ENCODE measurements at regions not wholly inside any gene's neighbourhood (a gene's known extent, or its start where the extent isn't known, plus 50 kb on each side); places are given as distances from the start of the nearest gene placed in this dataset.
"Not testable (repeated sequence)": the region's sequence is repeated elsewhere in the genome, so short reads cannot be mapped to it uniquely, and the experiment has no call there.

GRCh38 chr3:98705212-98705611 lies 57.9 kb upstream of the ST3GAL6 start:
- no peak for TF ChIP-seq CTCF (IDR thresholded peaks at IDR 0.05)
- no peak for TF ChIP-seq SIN3A (IDR thresholded peaks at IDR 0.05; ENCODE audit: borderline replicate concordance, insufficient read depth, low read depth, low read length)
- TF ChIP-seq REST (IDR thresholded peaks at IDR 0.05; ENCODE audit: insufficient read depth in 1 of 2, low read depth in 2 of 2, low read length in 1 of 2), result no peak
- TF ChIP-seq TCF7L2 (IDR thresholded peaks at IDR 0.05; ENCODE audit: low read depth, low read length), result no peak
- Histone ChIP-seq H3K27ac (ENCODE audit: low read length) (no peak overlapping the region), H3K27me3 (ENCODE audit: control insufficient read depth, insufficient read depth, low read length) (peaks cover 5% of the 10 kb centered on the region; the same call in 1 of the 2 replicates), H3K36me3 (ENCODE audit: control insufficient read depth, insufficient read depth, low read length) (no peaks in the 10 kb centered on the region), H3K4me3 (ENCODE audit: low read depth in 2 of 2, low read length in 2 of 2) (no peak overlapping the region), H3K9me3 (ENCODE audit: control insufficient read depth, insufficient read depth, low read depth, low read length) (no peaks in the 10 kb centered on the region), H3K4me1 (ENCODE audit: control insufficient read depth, insufficient read depth, low read length) (no peaks in the 10 kb centered on the region)
- in situ Hi-C loops (cut with HindIII; ENCODE audit: low pct_unique_long_range_greater_than_20kb, low sequenced_read_pairs), result no loop called here
- CTCF ChIA-PET, result no interaction called here
- DNase-seq (ENCODE audit: low read depth, low spot score) (no peak), ATAC-seq (no peak)
- POLR2A ChIA-PET, result no interaction called here
- intact Hi-C loops (cut with micrococcal nuclease; ENCODE audit: unreplicated experiment), result no loop called here
- no TSS peak for BruUV-seq (replicated peaks)

- no peak for ATAC-seq
- intact Hi-C loops (cut with micrococcal nuclease; ENCODE audit: unreplicated experiment) (no loop called here), in situ Hi-C loops (cut with HindIII; ENCODE audit: low pct_unique_long_range_greater_than_20kb, low sequenced_read_pairs) (no loop called here)
- Histone ChIP-seq H3K27me3 (ENCODE audit: control insufficient read depth, insufficient read depth, low read length) (peaks cover 5% of the 10 kb centered on the region; the same call in 1 of the 2 replicates), H3K9me3 (ENCODE audit: control insufficient read depth, insufficient read depth, low read depth, low read length) (no peaks in the 10 kb centered on the region), H3K27ac (ENCODE audit: low read length) (no peak overlapping the region), H3K36me3 (ENCODE audit: control insufficient read depth, insufficient read depth, low read length) (no peaks in the 10 kb centered on the region), H3K4me3 (ENCODE audit: low read depth in 2 of 2, low read length in 2 of 2) (no peak overlapping the region), H3K4me1 (ENCODE audit: control insufficient read depth, insufficient read depth, low read length) (no peaks in the 10 kb centered on the region)
- DNase-seq (ENCODE audit: low read depth, low spot score), result no peak
- ChIA-PET CTCF (no interaction called here), POLR2A (no interaction called here)
- no TSS peak for BruUV-seq (replicated peaks)
- 0 out of 2 replicates have a peak, but pooled peaks have one; percentile 10 for TF ChIP-seq CTCF (IDR thresholded peaks at IDR 0.05)
- TF ChIP-seq POLR2AphosphoS5 (IDR thresholded peaks at IDR 0.05; ENCODE audit: low read depth, low read length), result no peak
Observed at GRCh38 chr3:98705694-98706093, 57.4 kb upstream of the ST3GAL6 start.

- BruUV-seq (replicated peaks); H3K4me3 ChIP-seq (ENCODE audit: low read depth in 2 of 2, low read length in 2 of 2); H3K27me3 ChIP-seq (ENCODE audit: control insufficient read depth, insufficient read depth, low read length); H3K9me3 ChIP-seq (ENCODE audit: control insufficient read depth, insufficient read depth, low read depth, low read length); ATAC-seq; CTCF ChIA-PET; H3K4me1 ChIP-seq (ENCODE audit: control insufficient read depth, insufficient read depth, low read length); intact Hi-C loops (cut with micrococcal nuclease; ENCODE audit: unreplicated experiment); in situ Hi-C loops (cut with HindIII; ENCODE audit: low pct_unique_long_range_greater_than_20kb, low sequenced_read_pairs); H3K36me3 ChIP-seq (ENCODE audit: control insufficient read depth, insufficient read depth, low read length); H3K27ac ChIP-seq (ENCODE audit: low read length); DNase-seq (ENCODE audit: low read depth, low spot score); POLR2A ChIA-PET: not testable (repeated sequence)
Observed at GRCh38 chr3:98708681-98709080, 54.5 kb upstream of the ST3GAL6 start.

All from Panc1 (cell line).